GM21529 (cell line): ENCODE measurements at regions not wholly inside any gene's neighbourhood (a gene's known extent, or its start where the extent isn't known, plus 50 kb on each side); places are given as distances from the start of the nearest gene placed in this dataset.
"Not testable (repeated sequence)": the region's sequence is repeated elsewhere in the genome, so short reads cannot be mapped to it uniquely, and the experiment has no call there.

Experiments
- ATAC-seq: cut with Tn5 transposase; IDR thresholded peaks from one replicate; pipeline ENCODE4 v1.9.1; 2021; ENCODE audit not compliant: unreplicated experiment

- ATAC-seq = no peak
Observed at GRCh38 chr7:85805656-85806055, 618.8 kb upstream of the SEMA3D start.

GRCh38 chr7:85805249-85805648, 618.4 kb upstream of the SEMA3D start:
- no peak for ATAC-seq

- no peak for ATAC-seq
Observed at GRCh38 chr7:85802211-85802610, 615.4 kb upstream of the SEMA3D start.

- no peak for ATAC-seq
Observed at GRCh38 chr7:85796956-85797355, 610.1 kb upstream of the SEMA3D start.

- not testable (repeated sequence) for ATAC-seq
Observed at GRCh38 chr7:85791098-85791497, 604.2 kb upstream of the SEMA3D start.

- ATAC-seq = no peak
Observed at GRCh38 chr7:85781606-85782005, 594.8 kb upstream of the SEMA3D start.

- ATAC-seq = no peak
Observed at GRCh38 chr7:85776691-85777345, 590.0 kb upstream of the SEMA3D start.

- ATAC-seq = no peak
Observed at GRCh38 chr7:85775431-85775830, 588.6 kb upstream of the SEMA3D start.

GRCh38 chr7:85774986-85775385, 588.1 kb upstream of the SEMA3D start:
- no peak for ATAC-seq

GRCh38 chr7:85773116-85773728, 586.4 kb upstream of the SEMA3D start:
- no peak for ATAC-seq

- no peak for ATAC-seq
Observed at GRCh38 chr7:85771516-85771915, 584.7 kb upstream of the SEMA3D start.

- ATAC-seq = no peak
Observed at GRCh38 chr7:85770332-85770731, 583.5 kb upstream of the SEMA3D start.

GRCh38 chr7:85765698-85766298, 578.9 kb upstream of the SEMA3D start:
- no peak for ATAC-seq

GRCh38 chr7:85764034-85764433, 577.2 kb upstream of the SEMA3D start:
- no peak for ATAC-seq

- no peak for ATAC-seq
Observed at GRCh38 chr7:85757348-85757747, 570.5 kb upstream of the SEMA3D start.

GRCh38 chr7:85750454-85750949, 563.6 kb upstream of the SEMA3D start:
- peak; percentile 98 for ATAC-seq

- peak; percentile 32 for ATAC-seq
Observed at GRCh38 chr7:85749696-85750453, 563.0 kb upstream of the SEMA3D start.

GRCh38 chr7:85748861-85749260, 562.0 kb upstream of the SEMA3D start:
- no peak for ATAC-seq

- no peak for ATAC-seq
Observed at GRCh38 chr7:85737426-85737825, 550.6 kb upstream of the SEMA3D start.

GRCh38 chr7:85736085-85736484, 549.2 kb upstream of the SEMA3D start:
- ATAC-seq = no peak

- no peak for ATAC-seq
Observed at GRCh38 chr7:85734823-85735222, 548.0 kb upstream of the SEMA3D start.
